HCT116 (cell line): ENCODE measurements at regions not wholly inside any gene's neighbourhood (a gene's known extent, or its start where the extent isn't known, plus 50 kb on each side); places are given as distances from the start of the nearest gene placed in this dataset.

ENCODE experiments used
- ATAC-seq: fragments of 200-7000 bp; cut with Tn5 transposase; 2 replicates; pipeline ENCODE4 v1.9.1; 2020; ENCODE audit warnings: mild to moderate bottlenecking, moderate library complexity
- BruUV-seq: library from RNA; stranded (reverse); fragments of 400-500 nt; replicated peaks from 2 replicates; lab custom pipeline; 2021; lab: Mats Ljungman, UMichigan
- CTCF ChIA-PET: fragments of 300-600 bp; sonication (Branson Sonifier 250); formaldehyde crosslinking; loops from one replicate; lab custom pipeline; 2021; ENCODE audit warnings: antibody characterized with exemption; lab: Charles Lee
- POLR2A ChIA-PET: fragments of 300-600, 350-600 bp; sonication (Branson Sonifier 250); formaldehyde crosslinking; loops from one replicate; lab custom pipeline; 2021; ENCODE audit warnings: antibody characterized with exemption; lab: Charles Lee
- RAD21 ChIA-PET, 2 experiments: fragments of 300-600 bp; sonication (Branson Sonifier 250); formaldehyde crosslinking; loops; one replicate each; lab custom pipeline; 2023; ENCODE audit warnings: low total read pairs in 2 of 2; ENCODE audit not compliant: uncharacterized antibody in 2 of 2, unreplicated experiment in 2 of 2, low non-redundant PET in 1 of 2; lab: Charles Lee
- DNase-seq: peaks from one replicate; pipeline ENCODE4 v3.0.0-alpha.2; 2010; ENCODE audit warnings: low read depth, low spot score
- H2AFZ ChIP-seq: fragments of 200-600 bp; shearing (Covaris generic), sonication (generic); 2 replicates; pipeline ENCODE4 v1.6.1; 2017; ENCODE audit warnings: low read depth, mixed run types, mixed read lengths, antibody characterized with exemption, low read length; ENCODE audit not compliant: poor library complexity, severe bottlenecking
- H3K27ac ChIP-seq: 2 replicates; pipeline ENCODE4 v1.5.1; 2012; ENCODE audit warnings: low read depth, low read length
- H3K27me3 ChIP-seq: fragments of 200-600 bp; sonication (generic); 2 replicates; pipeline ENCODE4 v1.6.1; 2016; ENCODE audit warnings: mixed run types, low read length, mixed read lengths; ENCODE audit not compliant: insufficient read depth
- H3K36me3 ChIP-seq, 2 experiments: fragments of 200-500 bp in 1 of 2; fragments of 200-600 bp in 1 of 2; sonication (Bioruptor generic) in 1 of 2; sonication (generic) in 1 of 2; 2 replicates each; pipeline versions ENCODE4 v1.5.1 to v1.6.1; 2014 to 2016; ENCODE audit warnings: low read length in 2 of 2, inconsistent platforms in 1 of 2, mixed read lengths in 1 of 2, mixed run types in 1 of 2; ENCODE audit not compliant: insufficient read depth in 2 of 2, control insufficient read depth in 1 of 2
- H3K4me1 ChIP-seq, 2 experiments: fragments of 200-600 bp in 1 of 2; sonication (generic) in 1 of 2; 2 replicates each; pipeline versions ENCODE4 v1.5.1 to v1.6.1; 2012 to 2017; ENCODE audit warnings: low read length in 2 of 2, inconsistent platforms in 1 of 2, mild to moderate bottlenecking in 1 of 2, mixed read lengths in 1 of 2, mixed run types in 1 of 2, moderate library complexity in 1 of 2; ENCODE audit not compliant: insufficient read depth in 2 of 2, control insufficient read depth in 1 of 2
- H3K4me2 ChIP-seq: fragments of 200-600 bp; sonication (generic); 2 replicates; pipeline ENCODE4 v1.6.1; 2017; ENCODE audit warnings: mixed run types, low read length, mixed read lengths
- H3K4me3 ChIP-seq, 2 experiments: fragments of 200-600 bp in 1 of 2; sonication (generic) in 1 of 2; replicated peaks in 1 of 2; 2 replicates each; pipeline ENCODE4 v1.5.1; 2011 to 2016; ENCODE audit warnings: low read length in 2 of 2, control low read depth in 1 of 2, low read depth in 1 of 2, mild to moderate bottlenecking in 1 of 2, mixed read lengths in 1 of 2, mixed run types in 1 of 2
- H3K79me2 ChIP-seq: fragments of 200-600 bp; sonication (generic); 2 replicates; pipeline ENCODE4 v1.6.1; 2017; ENCODE audit warnings: mild to moderate bottlenecking, mixed run types, low read length, moderate library complexity, mixed read lengths; ENCODE audit not compliant: insufficient read depth
- H3K9ac ChIP-seq: fragments of 200-600 bp; sonication (generic); 2 replicates; pipeline ENCODE4 v1.6.1; 2016; ENCODE audit warnings: low read length, mixed read lengths
- H3K9me2 ChIP-seq: fragments of 200-600 bp; sonication (generic), shearing (Covaris generic); 2 replicates; pipeline ENCODE4 v1.6.1; 2017; ENCODE audit warnings: mixed run types, mild to moderate bottlenecking, moderate library complexity; ENCODE audit not compliant: insufficient read depth
- H3K9me3 ChIP-seq, 2 experiments: fragments of 200-500 bp in 1 of 2; fragments of 200-600 bp in 1 of 2; sonication (Bioruptor generic) in 1 of 2; sonication (generic) in 1 of 2; 2 replicates each; pipeline ENCODE4 v1.6.1; 2014 to 2017; ENCODE audit warnings: low read length in 2 of 2, mixed read lengths in 2 of 2, inconsistent platforms in 1 of 2, low read depth in 1 of 2, mild to moderate bottlenecking in 1 of 2, mixed run types in 1 of 2, moderate library complexity in 1 of 2; ENCODE audit not compliant: control insufficient read depth in 1 of 2, insufficient read depth in 1 of 2
- H4K20me1 ChIP-seq: fragments of 200-600 bp; sonication (generic), shearing (Covaris generic); 2 replicates; pipeline ENCODE4 v1.6.1; 2017; ENCODE audit warnings: mixed run types, mild to moderate bottlenecking, moderate library complexity; ENCODE audit not compliant: insufficient read depth
- CBX3 ChIP-seq: IDR thresholded peaks from 2 replicates; pipeline ENCODE4 v1.6.1; 2012; ENCODE audit warnings: low read depth
- CEBPB ChIP-seq: IDR thresholded peaks from 2 replicates; pipeline ENCODE4 v1.6.1; 2012; ENCODE audit warnings: low read depth
- EGR1 ChIP-seq: IDR thresholded peaks from 2 replicates; pipeline ENCODE4 v1.6.1; 2012; ENCODE audit warnings: low read depth
- EZH2 ChIP-seq: fragments of 200-600 bp; sonication (generic); IDR thresholded peaks from 2 replicates; pipeline ENCODE4 v1.6.1; 2017; ENCODE audit warnings: antibody characterized with exemption, mixed run types
- FOSL1 ChIP-seq: IDR thresholded peaks from 2 replicates; pipeline ENCODE4 v1.6.1; 2012; ENCODE audit warnings: low read depth
- POLR2A ChIP-seq: IDR thresholded peaks from 2 replicates; pipeline ENCODE4 v1.7.0; 2011; ENCODE audit warnings: borderline replicate concordance; ENCODE audit not compliant: insufficient read depth, insufficient read length; ENCODE audit errors: extremely low read depth
- POLR2AphosphoS5 ChIP-seq: IDR thresholded peaks from 2 replicates; pipeline ENCODE4 v1.6.1; 2011; ENCODE audit warnings: mild to moderate bottlenecking, low read depth, low read length, moderate library complexity
- RAD21 ChIP-seq: IDR thresholded peaks from 2 replicates; pipeline ENCODE4 v1.6.1; 2012; ENCODE audit warnings: low read depth, mild to moderate bottlenecking
- REST ChIP-seq: IDR thresholded peaks from 2 replicates; pipeline ENCODE4 v1.6.1; 2012; ENCODE audit warnings: low read depth
- SIN3A ChIP-seq: IDR thresholded peaks from 2 replicates; pipeline ENCODE4 v1.6.1; 2012; ENCODE audit warnings: low read depth
- SP1 ChIP-seq: IDR thresholded peaks from 2 replicates; pipeline ENCODE4 v1.6.1; 2012; ENCODE audit warnings: low read depth
- SRF ChIP-seq: IDR thresholded peaks from 2 replicates; pipeline ENCODE4 v1.6.1; 2012; ENCODE audit warnings: low read depth
- TCF7L2 ChIP-seq: IDR thresholded peaks from 2 replicates; pipeline ENCODE4 v1.7.0; 2011; ENCODE audit warnings: borderline replicate concordance, inconsistent platforms; ENCODE audit not compliant: insufficient read depth, insufficient read length; ENCODE audit errors: extremely low read depth
- YY1 ChIP-seq: IDR thresholded peaks from 2 replicates; pipeline ENCODE4 v1.6.1; 2011; ENCODE audit warnings: low read length, low read depth, moderate library complexity, mild to moderate bottlenecking; ENCODE audit not compliant: insufficient replicate concordance; ENCODE audit errors: extremely low read depth
- ZFX ChIP-seq: fragments of 450-650 bp; IDR thresholded peaks from 2 replicates; pipeline ENCODE4 v1.6.1; 2017
- ZNF274 ChIP-seq: fragments of 200-500 bp; sonication (Bioruptor generic); IDR thresholded peaks from 2 replicates; pipeline ENCODE4 v1.6.1; 2014; ENCODE audit warnings: mild to moderate bottlenecking, low read depth, low read length, inconsistent platforms
- intact Hi-C: fragments of 100-400 bp; cut with micrococcal nuclease; formaldehyde crosslinking; loops from 2 replicates; pipeline ENCODE4 v1.10.0; 2022
- TF ChIP-seq, protein P1 (sequence below): IDR thresholded peaks from 2 replicates; pipeline ENCODE4 v1.6.1; 2012
- TF ChIP-seq, protein P2 (sequence below): IDR thresholded peaks from 2 replicates; pipeline ENCODE4 v1.6.1; 2011; ENCODE audit warnings: mild to moderate bottlenecking, low read length, moderate library complexity; ENCODE audit not compliant: insufficient replicate concordance; ENCODE audit errors: extremely low read depth

DNA sequence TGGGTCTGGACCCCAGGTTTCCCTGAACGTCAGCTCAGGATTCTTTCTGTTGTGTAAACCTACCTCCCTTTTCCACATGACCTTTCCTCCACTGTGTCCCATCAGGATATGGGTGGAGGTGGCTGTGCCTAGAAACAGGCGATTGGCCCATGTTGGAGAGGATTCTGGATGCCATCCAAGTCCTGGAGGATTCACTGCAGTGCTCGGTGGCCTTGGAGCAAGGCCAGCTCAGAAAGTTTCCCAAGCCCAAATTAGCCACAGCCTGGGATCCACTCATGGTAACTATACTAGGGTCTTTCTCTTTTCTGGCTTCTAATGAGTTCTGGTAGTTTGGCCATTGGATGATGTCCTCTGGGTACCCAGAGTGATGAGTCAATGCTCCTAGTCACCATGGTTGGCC, 141.6 kb downstream of the SNX19 start:
- no peaks in the 10 kb centered on the region for H3K36me3 ChIP-seq
- intact Hi-C loops, result no loop called here
- no peaks in the 10 kb centered on the region for H3K4me1 ChIP-seq
- no peak overlapping the region for H3K4me2 ChIP-seq
- no TSS peak for BruUV-seq
- H2AFZ ChIP-seq, result no peak overlapping the region
- TF ChIP-seq ZFX, result no peak
- TF ChIP-seq SRF, result no peak
- TF ChIP-seq SP1, result no peak
- TF ChIP-seq SIN3A, result no peak
- no peak for TF ChIP-seq TCF7L2
- no peak for TF ChIP-seq CEBPB
- TF ChIP-seq RAD21, result no peak
- no peak for TF ChIP-seq POLR2AphosphoS5
- TF ChIP-seq YY1, result no peak
- no peak for TF ChIP-seq POLR2A
- no peak for TF ChIP-seq ZNF274
- no peak for TF ChIP-seq REST
- no peak for TF ChIP-seq EZH2
- TF ChIP-seq, protein P1, sequence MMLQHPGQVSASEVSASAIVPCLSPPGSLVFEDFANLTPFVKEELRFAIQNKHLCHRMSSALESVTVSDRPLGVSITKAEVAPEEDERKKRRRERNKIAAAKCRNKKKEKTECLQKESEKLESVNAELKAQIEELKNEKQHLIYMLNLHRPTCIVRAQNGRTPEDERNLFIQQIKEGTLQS, result no peak
- TF ChIP-seq, protein P2, sequence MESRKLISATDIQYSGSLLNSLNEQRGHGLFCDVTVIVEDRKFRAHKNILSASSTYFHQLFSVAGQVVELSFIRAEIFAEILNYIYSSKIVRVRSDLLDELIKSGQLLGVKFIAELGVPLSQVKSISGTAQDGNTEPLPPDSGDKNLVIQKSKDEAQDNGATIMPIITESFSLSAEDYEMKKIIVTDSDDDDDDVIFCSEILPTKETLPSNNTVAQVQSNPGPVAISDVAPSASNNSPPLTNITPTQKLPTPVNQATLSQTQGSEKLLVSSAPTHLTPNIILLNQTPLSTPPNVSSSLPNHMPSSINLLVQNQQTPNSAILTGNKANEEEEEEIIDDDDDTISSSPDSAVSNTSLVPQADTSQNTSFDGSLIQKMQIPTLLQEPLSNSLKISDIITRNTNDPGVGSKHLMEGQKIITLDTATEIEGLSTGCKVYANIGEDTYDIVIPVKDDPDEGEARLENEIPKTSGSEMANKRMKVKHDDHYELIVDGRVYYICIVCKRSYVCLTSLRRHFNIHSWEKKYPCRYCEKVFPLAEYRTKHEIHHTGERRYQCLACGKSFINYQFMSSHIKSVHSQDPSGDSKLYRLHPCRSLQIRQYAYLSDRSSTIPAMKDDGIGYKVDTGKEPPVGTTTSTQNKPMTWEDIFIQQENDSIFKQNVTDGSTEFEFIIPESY, result no peak
- TF ChIP-seq EGR1, result no peak
- TF ChIP-seq FOSL1, result no peak
- TF ChIP-seq CBX3, result no peak
- no peaks in the 10 kb centered on the region for H3K79me2 ChIP-seq
- H3K4me3 ChIP-seq, result no peak overlapping the region
- no peaks in the 10 kb centered on the region; the same call in 1 of the 2 replicates for H3K27me3 ChIP-seq
- H3K9ac ChIP-seq, result no peak overlapping the region
- H3K9me3 ChIP-seq, result no peaks in the 10 kb centered on the region
- H3K27ac ChIP-seq, result no peak overlapping the region
- ChIA-PET POLR2A (no interaction called here), CTCF (no interaction called here), RAD21 (no interaction called here)
- no peak for ATAC-seq
- H3K9me2 ChIP-seq, result no peaks in the 10 kb centered on the region
- H4K20me1 ChIP-seq, result no peaks in the 10 kb centered on the region
- no peak for DNase-seq
